ENCODE measurements at regions not wholly inside any gene's neighbourhood (a gene's known extent, or its start where the extent isn't known, plus 50 kb on each side); places are given as distances from the start of the nearest gene placed in this dataset.
"Not testable (repeated sequence)": the region's sequence is repeated elsewhere in the genome, so short reads cannot be mapped to it uniquely, and the experiment has no call there.

DNA sequence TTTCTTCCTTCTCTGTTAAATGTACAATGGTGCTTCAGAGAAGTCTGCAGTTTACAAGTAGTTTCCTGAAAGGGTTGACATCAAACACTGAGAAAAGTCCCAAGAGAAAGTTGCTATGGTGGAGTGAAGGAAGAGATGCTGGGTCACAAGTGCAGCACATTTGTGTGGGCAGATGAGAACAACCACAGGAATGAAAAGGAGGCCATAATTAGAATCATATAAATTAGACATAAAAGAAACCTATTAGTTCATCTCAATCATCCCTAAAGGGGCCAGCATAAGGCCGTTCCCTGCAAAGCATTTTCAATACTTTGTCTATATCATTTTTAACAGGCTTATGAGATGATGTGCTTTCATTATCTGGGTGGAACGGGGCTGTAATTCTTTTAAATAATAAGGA, 359.2 kb downstream of the IRS2 start:
- no peak for DNase-seq

DNA sequence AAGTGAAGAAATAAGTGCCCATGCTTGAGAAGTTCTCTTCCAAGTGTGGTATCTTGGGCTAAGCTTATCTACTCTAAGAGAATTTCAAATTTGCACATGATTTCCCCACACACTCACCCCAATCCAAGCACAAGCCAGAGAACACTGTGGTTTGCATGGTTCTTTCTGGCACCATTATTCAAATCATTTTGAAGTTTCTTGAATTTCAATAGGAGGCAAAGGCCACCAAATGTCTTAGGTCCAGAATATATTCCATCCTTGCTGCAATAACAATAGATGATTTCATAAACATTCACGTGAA, 359.7 kb downstream of the IRS2 start:
- no peak for DNase-seq

DNA sequence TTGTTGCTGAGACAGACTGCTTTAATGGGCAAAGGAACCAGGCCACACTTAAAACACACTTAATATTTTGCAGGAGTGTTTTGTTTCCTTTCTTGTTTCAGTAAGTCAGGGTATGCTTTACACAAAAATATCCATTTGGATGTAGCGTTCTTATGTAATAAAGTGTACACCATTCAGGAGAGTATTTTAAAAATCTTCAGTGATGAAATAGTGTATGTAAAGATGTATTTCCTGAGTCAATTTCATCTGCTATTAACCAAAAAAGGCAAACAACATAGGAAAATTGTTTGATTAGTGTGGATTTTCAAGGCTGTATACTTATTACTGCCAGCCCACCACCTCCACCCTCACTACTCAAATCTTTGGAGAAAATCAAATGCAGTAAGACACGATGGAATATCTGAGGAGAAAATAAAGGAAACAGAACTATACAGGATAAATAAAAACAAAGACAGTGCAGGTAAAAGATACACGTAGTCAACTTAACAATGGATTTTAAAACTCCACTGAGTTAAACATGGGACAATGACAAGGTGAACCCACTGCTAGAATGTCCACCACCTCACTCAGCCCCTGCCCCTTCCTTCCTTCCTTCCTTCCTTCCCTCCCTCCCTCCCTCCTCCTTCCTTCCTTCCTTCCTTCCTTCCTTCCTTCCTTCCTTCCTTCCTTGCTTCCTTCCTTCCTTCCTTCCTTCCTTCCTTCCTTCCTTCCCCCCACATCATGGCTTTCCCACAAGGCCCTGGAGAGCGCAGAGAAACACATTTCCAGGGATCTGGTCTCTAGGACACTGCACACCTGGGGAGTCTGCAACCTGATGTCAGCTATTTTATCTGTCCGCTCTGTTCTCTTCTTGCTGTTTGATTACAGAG, 360.3 kb downstream of the IRS2 start:
- DNase-seq: no peak

DNA sequence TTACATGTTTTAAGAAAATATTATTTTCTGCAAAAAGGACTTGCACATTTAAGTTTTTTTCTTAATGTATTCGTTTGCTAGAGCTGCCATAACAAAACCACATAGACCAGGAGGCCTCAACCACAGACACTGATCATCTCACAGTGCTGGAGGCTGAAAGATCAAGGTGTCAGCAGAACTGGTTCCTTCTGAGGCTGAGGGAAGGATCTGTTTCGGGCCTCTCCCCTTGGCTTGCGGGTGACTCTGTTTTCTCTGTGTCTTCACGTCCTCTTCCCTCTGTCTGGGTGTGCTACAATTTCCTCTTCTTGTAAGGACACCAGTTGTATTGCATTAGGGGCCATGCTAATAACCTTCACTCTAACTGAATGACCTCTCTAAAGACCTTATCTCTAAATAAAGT, 364.2 kb downstream of the IRS2 start:
- no peak for DNase-seq

DNA sequence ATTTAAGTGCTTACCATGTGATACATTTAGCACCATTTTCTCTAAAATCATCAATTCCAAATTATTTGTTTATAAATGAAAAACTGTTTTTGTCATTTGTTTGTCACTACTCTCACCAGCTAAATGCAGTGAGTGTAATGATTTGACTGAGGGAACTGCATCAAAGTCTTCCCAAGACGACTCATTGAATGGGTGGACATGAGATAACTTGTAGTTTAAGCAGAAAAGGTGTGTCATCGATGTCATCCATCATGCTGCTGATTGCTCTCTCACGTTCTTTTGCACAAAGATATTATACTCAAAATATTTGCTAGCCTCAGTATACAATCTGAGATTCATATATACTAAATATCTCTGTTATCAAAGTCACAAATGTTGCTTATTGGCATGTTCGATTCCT, 366.5 kb downstream of the IRS2 start:
- DNase-seq: no peak

DNA sequence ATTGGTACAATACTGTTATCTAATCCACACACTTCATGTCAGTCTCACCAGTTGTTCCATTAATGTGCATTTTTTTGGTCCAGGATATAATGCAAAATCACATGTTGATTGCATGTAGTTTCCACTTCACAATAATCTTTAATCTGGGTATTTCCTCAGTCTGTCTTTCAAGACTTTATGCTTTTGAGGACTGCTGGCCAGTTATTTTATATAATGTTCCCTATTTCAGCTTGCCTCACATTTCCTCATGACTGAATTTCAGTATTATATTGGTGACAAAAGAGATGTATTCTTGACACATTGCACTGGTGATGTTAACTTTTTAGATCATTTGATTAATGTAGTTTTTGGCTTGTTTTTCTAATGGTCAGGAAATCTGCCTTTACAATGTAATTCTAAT, 368.3 kb downstream of the IRS2 start:
- no peak for DNase-seq

DNA sequence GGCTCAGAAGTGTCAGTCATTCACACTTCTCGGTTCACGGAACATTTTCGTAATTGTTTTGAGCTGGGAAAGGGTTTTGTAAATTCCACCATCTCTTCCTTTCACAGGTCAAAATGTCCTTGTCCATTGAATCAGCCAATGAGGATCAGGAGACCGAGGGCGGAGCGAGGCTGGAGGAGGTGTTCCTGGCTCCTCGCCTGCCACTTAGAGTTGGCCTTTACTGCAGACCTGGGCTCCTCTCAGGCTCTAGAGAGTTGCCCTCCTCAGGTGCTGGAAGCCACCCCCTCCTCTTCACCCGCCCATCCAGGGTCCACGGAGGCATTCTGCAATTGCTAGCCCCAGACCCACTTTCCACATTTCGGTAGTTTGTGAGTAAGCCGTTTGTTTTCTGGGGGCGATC, 370.4 kb downstream of the IRS2 start:
- no peak for DNase-seq

DNA sequence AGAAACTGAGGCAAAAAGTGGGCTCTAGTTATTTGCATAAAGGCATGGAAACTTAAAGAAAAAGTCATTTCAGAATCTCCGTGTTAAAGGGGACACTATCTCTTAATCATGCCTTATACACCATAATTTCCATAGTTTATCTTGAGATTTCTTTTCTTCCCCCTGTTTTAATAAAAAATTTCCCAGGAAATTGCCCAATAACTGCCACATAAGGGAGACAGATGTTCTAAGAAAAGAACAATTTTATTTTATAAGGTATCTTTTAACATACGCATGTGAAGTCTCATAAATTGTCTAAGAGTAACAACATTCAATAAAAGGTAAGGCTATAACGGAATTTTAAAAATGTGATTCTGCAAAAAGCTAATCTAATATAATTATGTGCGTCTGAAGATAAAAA, 371.3 kb downstream of the IRS2 start:
- DNase-seq: no peak

DNA sequence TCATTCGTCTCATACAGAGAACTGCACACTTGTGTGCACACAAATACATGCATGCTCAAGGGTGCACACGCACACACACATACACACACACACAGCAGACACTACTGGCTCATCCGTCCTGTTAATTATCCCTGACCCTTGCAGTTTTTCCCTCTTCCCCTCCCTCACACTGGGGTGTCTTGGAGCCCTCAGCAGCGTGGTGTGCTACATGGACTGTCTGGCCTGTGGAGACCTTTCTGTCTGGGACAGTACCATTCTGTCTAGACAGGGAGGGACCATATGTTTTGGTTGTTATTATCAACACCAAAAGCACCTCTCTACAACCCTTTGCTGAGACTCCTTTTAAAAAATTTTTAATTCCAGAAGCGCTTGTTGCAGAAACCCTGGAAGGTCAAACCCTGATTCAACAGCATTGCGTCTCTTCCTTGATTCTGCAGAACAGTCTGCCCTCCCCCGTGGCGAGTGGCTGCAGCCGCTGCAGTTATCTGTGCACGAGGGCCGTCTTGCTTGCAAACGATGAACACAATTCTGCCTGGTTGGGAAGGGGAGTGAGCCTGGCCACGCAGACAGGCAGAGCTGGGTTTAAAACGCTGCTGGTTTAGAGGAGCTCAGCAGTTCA, 374.0 kb downstream of the IRS2 start:
- no peak for DNase-seq

DNA sequence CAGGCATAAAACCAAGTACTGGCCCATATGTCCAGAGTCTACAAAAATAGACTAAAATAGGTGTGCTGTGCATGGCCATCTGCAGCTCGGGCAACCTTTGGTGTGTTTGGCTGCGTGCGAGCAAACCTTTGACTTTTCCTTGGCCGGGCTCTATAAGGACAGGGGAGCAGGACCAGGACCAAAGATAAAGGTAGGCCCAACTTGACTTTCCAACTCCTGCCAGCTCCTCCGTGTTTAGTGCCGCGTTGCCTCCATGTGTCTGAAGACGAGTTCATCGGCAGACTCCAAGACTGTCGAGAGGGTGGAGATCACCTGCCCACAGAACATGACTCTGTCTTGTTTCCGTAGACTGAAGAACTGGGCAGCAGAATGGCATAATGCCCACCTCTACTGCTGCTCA, 375.5 kb downstream of the IRS2 start:
- DNase-seq: no peak

DNA sequence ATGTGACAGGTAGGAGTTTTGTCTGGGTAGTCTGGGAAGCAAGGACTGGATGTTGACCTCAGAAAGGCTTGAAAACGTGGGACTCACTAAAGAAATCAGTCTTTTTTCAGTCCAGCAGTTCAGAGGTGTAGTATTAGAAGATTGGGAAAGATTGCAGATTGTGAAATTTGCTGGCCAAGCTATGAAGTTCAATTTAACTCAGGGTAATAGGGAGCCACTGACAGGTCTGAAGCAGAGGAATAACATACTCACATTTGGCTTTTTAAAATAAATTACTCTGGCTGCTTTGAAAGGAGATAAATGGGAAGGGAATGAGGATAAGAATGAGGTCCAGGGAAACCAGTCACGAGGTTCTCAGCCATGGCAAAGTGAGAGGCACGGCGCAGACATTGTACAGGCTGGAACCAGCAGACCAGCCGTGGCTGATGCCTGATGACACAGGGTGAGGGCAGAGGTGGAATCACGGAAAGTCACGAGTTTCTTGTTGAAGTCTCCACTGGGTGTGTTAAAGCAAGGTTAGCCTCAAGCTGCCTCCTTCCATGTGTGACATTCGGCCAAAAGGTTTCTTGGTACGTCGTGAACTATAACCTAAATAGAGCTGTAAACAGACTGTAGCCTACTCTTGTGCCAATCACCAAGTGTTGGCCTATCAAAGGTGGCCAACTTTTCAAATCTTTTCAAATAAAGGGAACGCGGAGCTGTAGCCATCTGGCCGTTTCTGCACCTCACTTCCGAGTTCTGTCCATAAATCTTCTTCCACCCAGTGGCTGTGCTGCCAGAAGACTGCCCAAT, 377.6 kb downstream of the IRS2 start:
- no peak for DNase-seq

DNA sequence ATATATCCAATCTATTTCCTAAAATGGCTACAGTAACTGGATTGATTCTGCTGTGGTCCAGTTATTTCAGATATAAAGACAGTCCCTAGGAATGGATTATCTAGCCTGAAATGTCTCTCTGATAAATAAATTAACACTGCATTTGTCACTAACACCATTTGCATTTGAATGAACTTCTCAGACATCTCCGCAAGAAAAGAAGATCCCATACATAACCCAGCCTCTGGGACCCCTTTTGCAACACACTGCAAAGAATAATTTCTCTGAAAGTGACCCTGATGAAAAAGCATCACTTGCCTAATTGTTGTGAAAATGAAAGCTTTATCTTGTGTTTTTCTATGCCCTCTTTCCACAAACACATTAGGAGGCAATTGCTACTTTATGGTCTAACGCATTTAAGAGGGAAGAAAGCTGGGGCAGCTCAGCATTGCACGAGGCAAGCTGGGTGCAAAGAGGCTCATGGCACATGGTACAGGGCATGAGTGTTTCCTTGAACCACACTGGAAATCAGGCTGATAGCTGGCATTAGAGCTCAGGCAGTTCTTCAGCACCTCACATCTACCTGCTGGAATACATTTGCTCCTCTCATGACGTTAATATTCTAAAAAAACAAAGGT, 379.9 kb downstream of the IRS2 start:
- DNase-seq: no peak

DNA sequence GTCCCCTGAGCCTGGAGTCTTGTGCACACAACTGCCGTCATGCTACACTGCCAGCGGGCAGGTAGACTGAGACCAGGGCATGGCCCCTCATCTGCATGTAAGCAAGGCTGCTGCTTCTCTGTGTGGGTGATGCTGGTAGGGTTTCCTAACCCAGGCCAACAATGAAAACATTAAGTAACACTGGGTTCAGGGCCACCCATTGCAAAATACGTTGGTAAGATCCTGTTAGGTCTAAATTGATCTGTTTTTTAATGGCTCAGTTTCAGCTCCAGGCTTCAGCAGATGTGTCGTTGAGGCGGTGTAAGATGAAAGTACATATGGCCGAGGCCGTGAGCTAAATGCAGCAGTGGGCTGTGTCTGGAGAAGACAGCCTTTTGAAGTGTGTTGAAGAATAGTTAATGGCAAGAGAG, 383.4 kb downstream of the IRS2 start:
- DNase-seq: no peak

DNA sequence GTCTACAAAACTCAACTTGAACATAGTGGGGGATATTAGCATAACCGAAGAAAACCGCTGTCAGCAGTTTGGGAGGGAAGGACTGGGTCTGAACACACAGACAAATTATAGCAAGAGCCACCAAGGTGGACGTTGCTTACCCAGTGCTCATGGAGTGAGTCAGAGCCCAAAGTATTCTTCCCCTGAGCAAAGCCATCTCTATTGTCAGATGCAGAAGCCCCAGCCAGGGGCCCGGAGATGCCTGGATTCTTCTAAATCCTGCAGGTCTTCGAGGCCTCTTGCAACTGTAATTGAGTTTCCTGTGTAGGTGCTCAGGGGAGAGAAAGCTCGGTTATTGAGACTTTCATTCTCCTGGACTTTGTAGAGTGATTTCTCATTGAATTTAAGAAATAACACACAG, 384.5 kb downstream of the IRS2 start:
- no peak for DNase-seq

DNA sequence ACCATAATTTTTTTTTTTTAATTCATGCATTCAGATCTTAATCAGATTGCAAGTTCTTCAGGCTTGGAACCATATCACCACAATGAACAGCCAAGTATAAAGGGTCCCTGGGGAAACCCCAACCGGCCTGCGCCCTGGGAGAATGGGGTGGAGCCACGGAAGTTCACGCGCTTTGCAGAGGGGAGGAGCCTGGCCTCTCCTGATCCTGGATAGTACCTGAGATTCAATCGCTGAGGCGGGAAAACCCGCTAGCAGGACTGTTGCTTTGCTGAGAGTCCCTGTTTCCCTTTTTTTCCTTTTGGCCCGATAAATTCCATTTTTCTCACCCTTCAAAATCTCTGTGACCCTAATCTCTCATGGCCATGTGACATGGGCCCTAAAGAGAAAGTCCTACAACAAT, 385.1 kb downstream of the IRS2 start:
- DNase-seq: no peak

DNA sequence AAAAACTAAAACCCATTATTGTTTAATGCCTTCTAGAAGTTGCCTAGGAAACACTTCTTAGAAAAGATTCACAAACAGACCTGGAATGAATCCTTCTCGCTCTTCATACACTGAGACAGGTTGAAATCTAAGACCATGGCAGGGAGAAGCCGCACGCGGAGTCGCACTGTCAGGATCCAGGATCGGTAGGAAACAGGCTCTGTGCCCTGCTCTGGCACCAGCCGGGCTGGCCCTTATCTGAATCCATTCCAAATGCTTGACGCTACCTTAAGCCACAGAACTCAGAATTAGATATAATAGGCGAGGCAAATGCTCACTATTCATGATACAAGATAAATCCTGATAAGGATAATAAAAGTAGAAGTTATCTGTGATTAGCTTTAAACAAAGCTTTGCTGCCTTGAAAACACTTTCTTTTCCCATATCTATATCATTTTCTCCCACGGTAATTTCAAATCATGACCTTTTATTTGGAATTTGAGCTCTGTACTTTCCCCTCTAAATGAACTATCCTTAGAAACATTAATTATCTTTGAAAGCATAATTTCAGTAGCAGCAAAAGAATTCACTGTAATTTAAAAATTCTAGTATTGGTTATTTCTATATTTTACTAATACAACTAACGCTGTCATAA, 385.6 kb downstream of the IRS2 start:
- DNase-seq: no peak

DNA sequence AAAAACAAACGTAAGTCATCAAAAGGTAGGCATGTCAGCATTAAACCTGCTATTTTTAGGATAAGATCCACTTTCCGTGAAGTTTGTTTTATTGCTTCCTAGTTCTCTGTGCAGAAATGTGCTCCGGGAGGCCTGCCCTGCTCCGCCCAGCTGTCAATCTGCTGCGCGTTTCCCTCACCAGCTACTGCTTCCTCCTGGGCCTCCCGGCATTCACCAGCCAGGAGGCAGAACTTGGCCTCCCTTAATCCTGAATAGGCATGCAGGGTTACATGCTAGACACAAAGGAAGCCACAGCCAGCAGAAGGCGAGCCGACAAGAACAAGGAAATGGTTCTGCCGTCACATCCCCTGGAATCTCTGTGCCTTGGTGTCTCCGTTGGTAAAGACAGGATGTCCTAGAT, 386.2 kb downstream of the IRS2 start:
- no peak for DNase-seq

DNA sequence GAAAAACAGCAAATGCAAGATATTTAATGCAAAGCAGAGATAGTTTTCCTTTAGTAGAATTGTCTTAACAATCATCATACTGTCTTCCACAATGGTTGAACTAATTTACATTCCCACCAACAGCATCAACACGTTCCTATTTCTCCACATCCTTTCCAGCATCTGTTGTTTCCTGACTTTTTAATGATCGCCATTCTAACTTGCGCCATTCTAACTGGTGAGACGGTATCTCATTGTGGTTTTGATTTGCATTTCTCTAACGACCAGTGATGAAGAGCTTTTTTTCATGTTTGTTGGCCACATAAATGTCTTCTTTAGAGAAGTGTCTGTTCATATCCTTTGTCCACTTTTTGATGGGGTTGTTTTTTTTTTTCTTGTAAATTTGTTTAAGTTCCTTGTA, 388.3 kb downstream of the IRS2 start:
- DNase-seq: not testable (repeated sequence)

DNA sequence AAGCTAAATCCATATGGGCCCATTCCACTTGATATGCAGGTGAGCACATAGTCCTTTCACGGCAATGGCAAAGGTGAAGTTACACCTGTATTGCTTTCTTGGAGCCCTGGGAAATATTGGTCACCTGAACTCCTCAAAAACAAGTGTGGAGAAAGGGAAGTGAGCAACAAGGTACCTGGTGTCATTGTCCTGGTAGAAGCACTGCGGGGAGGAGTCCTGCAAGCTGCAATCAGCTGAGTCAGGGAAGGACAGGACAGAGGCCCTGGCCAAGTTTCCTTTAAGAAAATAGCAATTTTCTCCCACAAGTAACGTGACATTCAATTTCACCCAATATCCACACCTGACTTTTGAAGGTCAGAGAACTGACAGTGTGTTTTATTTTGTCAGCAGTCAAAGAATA, 389.1 kb downstream of the IRS2 start:
- DNase-seq: no peak

DNA sequence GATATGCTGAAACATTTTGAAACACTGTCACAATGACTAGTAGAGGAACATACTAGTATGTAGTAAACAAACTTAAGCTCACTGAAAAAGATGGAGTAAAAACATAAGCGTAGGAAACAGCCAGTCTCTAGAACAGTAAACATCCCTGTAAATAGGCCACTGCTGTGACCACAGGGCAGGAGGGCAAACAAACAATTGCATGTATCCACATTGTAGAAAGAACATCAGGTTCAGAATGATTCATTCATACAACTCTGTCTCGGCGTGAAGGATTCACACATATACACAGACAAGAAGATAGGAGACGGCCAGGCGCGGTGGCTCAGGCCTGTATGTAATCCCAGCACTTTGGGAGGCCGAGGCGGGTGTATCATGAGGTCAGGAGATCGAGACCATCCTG, 390.1 kb downstream of the IRS2 start:
- DNase-seq: no peak

DNA sequence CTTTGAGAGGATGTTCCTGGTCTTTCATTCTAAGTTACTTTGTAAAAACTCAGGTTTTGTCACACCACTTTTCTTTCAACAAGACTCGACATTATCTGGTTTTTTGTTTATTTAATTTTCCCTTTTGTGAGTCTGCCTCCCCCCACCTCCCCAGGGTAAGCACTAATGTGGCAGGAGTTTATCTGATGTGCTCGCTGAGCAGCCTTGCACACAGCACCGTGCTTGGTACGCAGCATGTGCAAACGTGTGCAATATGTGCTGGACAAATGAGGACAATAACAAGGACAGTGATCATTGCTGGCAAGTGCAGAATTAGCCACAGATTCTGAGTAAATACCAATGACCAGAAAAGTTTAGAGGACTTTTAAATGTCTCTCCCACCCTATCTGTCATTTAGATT, 391.4 kb downstream of the IRS2 start:
- DNase-seq: no peak

DNA sequence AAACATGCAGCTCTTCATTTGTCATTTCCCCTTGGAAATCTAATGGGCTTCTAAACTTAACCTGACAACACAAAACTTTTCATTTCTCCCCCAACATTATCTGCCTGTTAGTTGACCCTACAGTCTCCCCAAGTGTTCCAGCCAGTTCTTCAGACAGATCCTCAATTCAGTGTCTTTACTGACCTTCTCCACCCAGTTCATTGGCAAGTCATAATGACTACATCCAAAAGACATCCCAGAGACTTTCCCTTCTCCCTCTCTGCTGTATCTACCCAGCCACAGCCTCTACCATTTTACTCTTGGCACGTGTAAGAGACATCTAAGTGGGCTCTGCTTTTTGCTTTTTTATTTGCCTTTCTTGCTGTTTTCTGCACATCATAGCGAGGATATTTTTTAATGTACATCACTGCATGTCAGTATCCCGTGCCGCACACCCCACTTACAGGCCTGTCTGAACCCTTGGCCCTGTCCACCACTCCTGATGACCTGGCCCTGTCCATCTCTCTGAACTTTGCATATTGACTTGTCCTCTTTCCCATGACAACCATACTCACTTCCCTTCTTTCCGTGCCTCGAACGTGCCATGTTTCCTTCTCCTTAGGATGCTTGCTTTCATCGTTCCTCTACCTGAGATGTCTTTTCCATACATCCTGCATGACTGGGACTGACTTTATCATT, 391.9 kb downstream of the IRS2 start:
- DNase-seq: no peak

DNA sequence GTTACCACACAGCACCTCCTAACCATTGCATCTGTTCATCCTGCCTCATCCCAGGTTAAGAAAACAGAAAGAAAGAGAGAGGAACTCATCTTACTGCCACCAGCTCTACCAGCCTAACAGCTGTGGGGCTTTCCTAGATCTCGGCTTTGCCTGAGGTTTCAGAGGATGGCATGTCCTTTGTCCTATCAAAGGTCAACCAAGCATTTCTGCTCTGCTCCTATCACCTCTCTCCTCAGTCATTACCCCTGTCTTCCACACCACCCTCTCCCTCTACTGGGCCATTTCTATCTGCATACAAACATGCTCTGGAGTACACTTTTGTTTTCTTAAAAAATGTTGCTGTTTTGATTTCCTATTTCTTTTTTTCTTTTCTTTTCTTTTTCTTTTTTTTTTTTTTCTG, 393.3 kb downstream of the IRS2 start:
- no peak for DNase-seq
